GM21381 (cell line): ENCODE measurements at regions not wholly inside any gene's neighbourhood (a gene's known extent, or its start where the extent isn't known, plus 50 kb on each side); places are given as distances from the start of the nearest gene placed in this dataset.
"Not testable (repeated sequence)": the region's sequence is repeated elsewhere in the genome, so short reads cannot be mapped to it uniquely, and the experiment has no call there.

Experiments
- ATAC-seq: cut with Tn5 transposase; IDR thresholded peaks from one replicate; pipeline ENCODE4 v1.9.1; 2021; ENCODE audit warnings: mild to moderate bottlenecking, moderate library complexity; ENCODE audit not compliant: unreplicated experiment

DNA sequence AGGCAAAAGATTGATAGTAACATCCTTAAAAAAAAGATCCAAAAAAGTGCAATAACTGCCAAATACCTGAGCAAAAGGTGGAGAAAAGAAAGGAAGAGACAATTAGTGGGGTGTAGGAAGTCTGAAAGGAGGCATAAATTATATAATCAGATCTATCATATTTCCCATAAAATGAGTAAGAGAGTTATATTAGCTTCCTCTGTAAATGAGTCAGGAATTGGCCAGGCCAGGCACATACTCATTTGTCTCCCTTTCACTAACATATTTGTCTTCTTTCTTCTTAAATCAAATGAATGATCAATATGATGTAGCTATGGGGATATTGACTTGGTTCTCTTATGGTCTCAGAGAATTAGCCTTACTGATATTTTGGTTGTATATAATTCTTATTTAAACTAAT lies 292.3 kb upstream of the CADM2 start:
- ATAC-seq: no peak

DNA sequence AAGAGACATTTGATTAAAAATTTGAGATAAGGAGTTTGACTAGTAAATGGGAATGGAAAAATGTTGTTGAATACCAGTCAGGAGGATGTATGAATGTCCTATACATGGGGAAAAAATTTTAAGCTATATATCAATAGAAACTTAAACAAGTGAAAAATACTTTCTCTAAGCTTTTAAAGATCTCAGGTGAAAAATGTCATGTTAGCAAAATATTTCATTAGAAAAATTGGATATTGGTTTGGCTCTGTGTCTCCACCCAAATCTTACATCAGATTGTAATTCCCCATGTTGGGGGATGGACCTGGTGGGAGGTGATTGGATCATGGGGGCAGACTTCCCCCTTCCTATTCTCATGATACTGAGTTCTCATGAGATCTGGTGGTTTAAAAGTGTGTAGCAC lies 279.6 kb upstream of the CADM2 start:
- no peak for ATAC-seq

DNA sequence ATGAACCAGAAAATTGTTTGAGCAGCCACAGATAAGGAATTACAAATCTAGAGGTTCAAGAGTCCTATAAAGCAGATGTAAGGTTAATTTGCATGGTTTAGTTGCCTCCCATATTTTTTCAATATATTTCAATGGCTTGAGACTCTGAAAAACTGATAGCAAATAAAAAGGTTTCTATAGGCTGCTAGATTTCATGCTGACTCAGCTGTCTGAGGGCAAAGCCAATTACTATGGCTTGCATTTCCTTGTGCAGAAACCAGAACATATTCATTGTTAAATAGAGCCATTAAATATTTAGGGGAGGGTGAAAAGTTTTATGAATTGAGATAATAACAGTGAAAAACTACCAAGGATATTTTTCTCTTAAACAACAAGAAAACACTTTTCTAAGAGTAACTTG lies 278.1 kb upstream of the CADM2 start:
- no peak for ATAC-seq

DNA sequence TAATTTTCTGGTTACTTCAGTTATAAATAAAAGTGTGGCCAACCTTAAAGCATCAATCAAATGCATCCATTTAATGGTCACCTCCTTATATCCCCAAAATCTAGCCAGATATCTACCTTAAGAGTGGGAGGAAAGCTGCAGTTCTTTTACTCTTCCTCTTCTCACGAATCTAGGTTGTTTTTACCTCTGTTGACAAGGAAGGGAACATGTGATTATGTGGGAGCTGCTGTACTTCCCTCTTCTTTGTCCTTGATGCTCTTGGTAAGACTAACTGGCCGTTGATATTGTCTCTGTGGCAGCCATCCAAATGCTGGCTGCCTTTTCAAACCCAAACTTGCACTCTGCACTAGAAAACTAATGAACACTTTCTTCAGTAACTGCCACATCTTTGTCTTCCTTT lies 275.3 kb upstream of the CADM2 start:
- no peak for ATAC-seq

DNA sequence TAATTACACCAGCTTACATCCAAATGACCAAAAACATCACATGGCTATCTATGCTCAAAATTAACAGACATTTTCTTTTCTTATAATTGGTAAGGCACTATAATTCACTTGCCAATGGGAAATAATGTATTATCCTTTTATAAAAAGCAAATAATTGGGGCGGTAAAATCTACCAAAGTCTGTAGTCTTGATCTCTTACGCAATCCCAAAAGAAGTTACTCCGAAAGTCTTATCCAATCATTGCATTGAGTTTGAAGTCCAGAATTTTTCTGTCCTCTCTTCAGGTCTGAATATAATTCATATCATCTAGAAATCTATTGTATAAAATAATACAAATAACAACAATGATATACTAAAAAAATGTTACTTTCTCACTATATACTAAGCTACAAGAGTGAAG lies 273.3 kb upstream of the CADM2 start:
- no peak for ATAC-seq

DNA sequence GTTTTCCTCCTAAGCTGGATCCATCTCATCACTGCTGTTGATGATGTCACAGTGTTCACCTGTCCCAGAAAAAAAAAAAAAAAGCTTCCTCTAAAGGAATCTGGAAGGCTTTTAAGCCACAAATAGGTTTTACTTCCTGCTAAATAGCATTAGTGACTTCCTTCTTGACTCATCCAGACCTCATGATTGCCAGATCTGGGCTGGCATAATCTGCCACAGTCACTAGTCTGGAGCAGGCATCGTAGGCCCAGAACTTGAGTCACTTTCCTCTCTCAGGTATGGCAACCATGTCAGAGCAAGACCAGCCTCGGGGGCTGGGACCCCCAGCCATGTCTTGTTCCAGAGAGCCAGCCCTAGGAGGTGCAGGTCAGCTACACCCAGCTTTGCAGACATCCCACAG lies 266.5 kb upstream of the CADM2 start:
- no peak for ATAC-seq

DNA sequence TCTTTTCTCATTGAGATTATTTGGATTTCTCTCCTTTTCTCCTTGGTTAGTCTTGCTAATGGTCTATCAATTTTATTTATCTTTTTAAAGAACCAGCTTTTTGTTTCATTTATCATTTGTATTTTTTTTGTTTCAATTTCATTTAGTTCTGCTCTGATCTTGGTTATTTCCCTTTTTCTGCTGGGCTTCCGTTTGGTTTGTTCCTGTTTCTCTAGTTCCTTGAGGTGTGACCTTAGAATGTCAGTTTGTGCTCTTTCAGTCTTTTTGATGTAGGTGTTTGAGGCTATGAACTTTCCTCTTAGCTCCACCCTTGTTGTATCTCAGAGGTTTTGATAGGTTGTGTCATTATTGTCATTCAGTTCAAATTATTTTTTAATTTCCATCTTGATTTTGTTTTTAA lies 248.5 kb upstream of the CADM2 start:
- ATAC-seq: not testable (repeated sequence)

DNA sequence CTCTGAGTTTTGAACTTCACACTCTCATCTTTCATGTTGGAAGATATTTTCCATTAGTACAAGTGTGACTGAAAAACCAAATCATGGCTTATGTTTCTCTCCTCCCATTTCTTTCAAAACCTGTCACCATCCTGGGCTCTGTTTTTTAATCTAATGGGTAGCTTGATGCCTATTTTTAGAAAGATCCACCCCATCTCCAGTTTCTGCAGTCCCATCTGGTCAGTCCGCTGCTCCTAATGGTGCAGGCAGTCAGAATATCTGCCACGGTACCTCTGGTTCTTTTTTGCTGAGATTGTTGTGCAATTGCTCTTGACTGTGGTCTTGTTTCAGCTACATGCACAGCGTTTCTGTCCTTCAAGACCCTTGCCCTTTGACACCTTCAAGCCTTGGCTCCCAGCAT lies 240.9 kb upstream of the CADM2 start:
- ATAC-seq: no peak

DNA sequence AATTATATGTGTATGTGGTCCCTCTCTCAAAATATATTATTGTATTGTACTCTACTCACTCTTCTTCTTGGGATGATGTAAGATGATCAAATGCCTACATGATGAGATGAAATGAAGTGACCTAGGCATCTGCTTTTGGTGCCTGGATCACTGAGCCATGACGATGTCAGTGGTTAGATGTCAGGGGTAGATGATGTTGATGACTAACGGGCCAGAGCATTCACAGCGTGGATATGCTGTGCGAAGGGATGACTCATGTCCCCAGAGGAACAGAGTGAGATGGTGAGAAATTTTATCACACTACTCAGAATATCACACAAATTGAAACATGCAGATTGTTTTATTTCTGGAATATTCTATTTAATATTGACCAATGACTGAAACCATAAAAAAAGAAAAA lies 233.9 kb upstream of the CADM2 start:
- ATAC-seq: no peak

DNA sequence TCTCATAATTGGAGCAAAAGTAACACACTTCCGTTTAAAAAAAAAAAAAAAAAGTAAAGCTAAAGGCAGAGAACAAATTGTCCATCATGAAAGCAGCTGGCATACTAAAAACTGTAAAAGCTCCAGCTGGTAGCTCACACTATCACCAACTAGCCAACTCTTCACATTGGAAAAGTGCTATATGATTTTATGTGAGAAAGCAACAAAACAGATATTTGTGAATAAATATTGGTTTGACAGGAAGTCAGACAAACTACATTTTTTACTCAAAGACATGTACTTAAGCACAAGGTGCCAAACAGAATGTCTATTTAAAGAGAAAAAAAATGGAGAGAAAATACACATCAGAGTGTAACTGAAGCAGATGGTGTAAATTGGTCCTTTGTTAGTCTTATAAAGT lies 231.2 kb upstream of the CADM2 start:
- no peak for ATAC-seq

DNA sequence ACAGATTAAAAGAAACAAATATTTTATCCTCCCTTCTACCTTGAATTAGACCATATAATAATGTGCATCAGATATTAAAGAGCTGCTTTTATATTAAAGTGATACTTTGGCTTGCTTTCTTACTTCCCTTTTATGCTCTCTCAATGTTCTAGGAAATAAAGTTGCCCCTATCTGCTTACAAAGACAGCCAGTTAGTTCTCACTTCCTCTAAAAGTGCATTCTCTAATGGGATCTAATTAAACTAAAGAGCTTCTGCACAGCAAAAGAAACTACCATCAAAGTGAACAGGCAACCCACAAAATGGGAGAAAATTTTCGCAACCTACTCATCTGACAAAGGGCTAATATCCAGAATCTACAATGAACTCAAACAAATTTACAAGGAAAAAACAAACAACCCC lies 224.1 kb upstream of the CADM2 start:
- ATAC-seq: not testable (repeated sequence)

DNA sequence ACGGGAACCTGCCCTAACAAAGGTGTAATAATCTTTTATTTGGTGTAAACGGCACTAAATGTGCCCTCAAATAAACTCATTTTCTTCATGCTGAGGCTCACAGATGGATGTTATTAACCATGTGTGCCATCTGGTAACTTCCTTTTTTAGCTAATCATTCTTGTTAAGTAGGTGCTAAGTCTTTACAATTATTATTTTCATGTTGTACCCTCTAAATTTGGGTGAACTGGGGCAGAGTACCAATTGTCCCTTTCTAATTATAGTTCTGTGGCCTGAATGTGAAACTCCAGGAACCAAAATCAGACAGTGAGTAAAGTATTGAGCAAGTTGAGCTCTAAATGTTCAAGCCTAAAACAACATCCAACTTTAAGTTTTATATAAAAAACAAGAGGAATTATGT lies 220.7 kb upstream of the CADM2 start:
- no peak for ATAC-seq

DNA sequence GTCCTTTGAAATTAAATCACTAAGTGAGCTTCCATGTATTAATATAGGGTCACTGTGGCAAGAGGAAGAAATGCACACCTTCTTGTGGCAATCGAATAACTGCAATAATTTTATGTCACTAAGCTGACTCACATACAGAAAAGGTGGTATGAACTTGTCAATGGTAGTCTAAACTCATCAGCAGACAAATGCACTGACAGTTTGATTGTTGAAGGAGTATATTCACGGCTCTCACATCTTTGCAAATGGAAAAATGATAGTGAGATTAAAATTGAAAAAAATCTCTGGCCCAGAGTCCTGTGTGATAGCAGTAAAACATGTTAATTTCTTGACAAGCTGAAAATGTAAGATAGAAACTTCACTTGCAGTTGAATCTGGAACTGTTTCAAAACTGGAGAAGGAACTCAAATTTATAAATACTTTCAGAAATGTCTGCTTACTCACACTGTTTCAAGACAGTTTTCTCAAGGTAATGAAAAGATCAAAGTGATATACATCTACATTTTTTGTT lies 215.8 kb upstream of the CADM2 start:
- ATAC-seq: no peak

DNA sequence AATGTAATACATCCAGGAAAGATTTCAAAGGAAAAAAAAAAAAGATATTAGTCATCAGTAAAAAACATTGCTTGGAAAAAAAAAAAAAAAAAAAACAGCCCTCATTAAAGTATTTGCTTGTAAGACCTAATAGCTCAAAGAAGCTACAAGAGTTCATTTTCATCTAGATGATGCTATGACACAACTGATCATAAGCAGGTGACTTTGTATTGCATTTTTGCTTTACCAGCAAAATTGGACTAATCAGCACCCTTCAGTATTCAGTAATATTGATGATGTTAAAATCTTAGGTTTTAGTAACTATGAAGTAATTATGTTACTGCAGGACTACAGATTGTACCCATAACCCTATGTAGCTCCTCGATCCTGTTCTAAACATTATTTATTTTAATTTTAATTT lies 214.7 kb upstream of the CADM2 start:
- ATAC-seq: no peak

DNA sequence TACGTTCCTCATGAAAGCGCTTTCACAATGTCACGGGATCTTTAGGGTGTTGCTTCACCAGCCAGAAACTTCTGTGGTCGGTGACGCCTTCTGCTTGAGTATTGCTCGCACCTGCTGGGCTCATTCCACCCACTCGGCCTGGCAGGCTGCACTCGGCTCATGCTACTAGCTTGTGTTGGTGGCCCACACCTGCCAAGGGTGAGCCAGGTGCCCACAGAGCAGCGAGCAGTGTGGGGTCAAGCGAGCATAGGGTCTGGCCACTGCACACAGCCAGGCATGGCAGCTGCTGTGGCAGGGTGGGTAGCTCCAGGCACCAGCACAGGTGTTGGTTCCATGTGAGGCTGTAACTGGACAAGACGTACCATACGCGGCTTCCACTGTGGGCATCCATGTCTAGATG lies 202.9 kb upstream of the CADM2 start:
- ATAC-seq: no peak

DNA sequence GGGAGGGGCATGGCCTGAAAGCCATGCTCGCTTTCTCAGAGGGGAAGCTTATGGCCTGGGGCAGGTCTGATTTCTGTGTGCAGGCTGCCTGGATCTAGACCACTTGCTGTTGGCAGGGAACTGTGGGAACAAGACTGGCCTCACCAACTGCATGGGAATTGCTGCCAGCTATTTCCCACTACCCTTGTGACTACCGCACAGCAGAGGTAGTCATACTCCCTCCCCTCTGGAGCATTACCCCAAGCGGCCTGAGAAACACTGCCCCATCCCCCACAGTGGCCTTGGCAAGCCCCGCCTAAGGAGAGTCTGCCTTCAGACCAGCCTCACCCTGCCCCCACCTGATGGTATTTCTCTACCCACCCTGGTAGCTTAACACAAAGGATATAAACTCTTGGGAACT lies 199.4 kb upstream of the CADM2 start:
- ATAC-seq: no peak

DNA sequence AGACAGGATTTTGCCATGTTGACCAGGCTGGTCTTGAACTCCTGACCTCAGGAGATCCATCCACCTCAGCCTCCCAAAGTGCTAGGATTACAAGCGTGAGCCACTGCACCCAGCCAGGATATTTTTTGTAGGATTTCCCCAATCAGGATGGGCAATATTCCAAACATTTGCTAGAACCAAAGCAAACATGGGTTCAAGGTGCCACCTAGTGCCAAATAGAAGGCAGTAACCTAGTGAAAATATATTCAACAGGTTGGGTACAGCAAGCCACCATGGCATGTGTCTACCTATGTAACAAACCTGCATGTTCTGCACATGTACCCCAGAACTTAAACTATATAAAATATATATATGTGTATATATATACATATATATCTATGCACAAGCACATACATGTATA lies 185.9 kb upstream of the CADM2 start:
- ATAC-seq: no peak

DNA sequence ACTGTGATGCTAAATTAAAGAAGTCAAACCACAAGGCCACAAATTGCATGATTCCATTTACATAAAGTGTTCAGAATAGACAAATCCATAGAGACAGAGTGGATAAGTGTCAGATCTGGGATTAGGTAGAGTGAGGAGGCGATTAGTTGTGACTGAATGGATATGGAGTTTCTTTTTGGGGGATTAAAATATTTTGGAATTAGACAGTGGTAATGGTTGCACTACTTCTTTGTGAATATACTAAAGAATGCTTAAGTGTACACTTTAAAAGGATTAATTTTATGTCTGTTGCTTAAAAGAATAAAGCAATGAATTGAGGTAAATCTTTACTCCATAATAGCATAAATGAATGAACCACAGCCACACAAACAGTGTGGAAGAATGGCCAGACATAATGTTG lies 175.5 kb upstream of the CADM2 start:
- ATAC-seq: no peak

DNA sequence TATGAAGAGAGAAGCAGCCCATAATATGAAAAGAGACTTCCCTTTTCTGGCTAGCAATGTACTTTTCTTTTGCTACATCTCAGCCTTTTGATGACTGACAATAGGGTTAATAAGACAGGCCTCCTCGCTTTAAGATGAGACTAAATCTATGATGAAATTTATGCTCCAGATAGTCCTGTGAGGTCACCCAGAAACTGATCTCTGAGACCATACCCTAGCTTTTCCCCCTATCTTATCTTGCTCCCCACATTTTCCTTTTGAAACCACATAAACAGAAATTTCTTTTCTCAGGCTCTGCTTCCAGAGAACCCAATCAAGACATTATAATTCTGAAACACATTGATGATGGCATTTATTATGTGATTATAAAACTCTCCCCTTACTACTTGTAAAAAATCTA lies 168.8 kb upstream of the CADM2 start:
- no peak for ATAC-seq

DNA sequence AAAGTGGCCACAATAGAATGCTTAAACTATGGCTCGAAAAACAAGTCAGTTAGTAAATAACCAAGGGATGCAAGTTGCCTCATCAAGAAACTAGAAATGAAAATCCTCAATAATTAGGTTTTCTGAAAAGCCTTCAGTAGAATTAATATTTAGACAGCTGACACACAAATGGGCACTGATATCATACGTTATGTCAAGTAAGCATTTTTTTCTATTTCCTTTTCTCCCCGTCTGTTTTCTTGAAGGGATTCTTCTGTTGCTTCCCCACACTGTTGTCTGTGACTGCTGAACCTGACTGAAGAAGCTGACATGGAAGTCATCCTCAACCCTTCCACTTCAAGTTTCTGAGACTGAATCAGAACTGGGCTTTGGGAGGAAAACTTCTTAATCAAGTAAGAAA lies 151.8 kb upstream of the CADM2 start:
- no peak for ATAC-seq

DNA sequence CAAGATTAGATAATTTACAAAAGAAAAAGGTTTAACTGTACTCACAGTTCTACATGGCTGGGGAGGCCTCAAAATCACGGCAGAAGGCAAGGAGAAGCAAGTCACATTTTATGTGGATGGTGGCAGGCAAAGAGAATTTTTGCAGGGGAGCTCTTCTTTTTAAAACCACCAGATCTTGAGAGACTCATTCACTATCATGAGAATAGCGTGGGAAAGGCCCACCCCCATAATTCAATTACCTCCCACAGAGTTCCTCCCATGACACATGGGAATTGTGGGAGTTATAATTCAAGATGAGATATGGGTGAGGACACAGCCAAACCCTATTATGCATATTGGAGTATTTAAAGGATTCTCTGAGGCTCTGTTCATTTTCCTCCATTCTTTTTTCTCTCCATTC lies 138.7 kb upstream of the CADM2 start:
- no peak for ATAC-seq

DNA sequence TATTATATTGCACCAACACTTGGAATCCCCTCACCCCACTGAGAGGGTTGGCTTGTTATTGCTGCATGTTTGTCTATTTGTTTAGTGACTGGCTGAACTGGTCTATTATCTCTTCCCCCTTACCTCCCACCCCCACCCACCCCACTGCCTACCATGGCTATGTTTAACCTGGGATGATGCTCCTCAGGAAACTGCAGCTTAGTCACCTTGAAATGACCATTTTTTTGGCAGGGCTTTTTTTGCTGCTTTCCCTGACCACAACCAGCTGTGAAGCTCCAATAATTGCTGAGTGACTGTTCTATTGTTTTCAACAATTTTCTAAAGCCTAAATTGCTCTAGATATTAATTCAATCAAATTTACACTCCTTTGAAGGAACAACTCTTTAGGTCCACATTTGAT lies 137.9 kb upstream of the CADM2 start:
- ATAC-seq: no peak

DNA sequence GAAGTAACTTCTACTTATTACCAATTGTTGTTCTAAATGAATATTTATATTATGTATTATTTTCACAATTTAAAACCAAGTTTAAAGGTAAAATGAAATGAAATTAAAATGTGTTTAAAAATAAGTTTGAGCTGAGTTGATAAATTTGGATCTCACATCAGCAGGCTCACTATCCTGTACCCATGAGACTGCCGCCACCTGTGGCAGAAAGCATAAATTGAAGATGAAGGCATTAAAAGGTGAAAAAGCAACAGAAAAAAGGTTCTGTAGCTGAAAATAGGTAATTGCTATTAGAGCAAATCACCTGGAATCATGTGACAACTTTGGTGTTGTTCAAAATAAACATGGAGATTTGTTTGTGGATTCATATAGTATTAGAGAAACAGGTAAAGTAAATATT lies 133.0 kb upstream of the CADM2 start:
- no peak for ATAC-seq

DNA sequence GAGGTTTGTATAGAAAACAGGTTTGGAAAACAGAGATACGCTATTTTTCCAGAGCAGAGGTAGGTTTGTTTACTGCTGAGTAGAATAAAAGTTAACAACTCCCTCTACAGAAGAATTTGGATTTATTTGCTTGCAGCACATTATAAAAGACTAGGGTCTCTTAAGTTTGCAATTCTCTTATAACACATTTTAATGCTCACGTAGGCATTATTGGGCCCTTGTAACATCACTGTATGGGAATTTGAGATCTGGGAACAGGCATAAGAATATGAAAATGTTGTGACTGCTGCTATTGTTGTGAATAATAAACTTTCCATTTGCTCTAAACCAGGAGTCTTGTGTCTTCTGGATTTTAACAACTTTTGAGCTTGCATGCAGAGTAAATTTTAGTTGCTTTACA lies 128.3 kb upstream of the CADM2 start:
- no peak for ATAC-seq
